Fibroblast of skin of scalp (primary cell): ENCODE measurements at regions not wholly inside any gene's neighbourhood (a gene's known extent, or its start where the extent isn't known, plus 50 kb on each side); places are given as distances from the start of the nearest gene placed in this dataset.
A peak's percentile ranks its signal among the peaks of the same experiment; 100 is the strongest.

Experiments
- DNase-seq: peaks from one replicate; pipeline ENCODE4 v3.0.0-alpha.2; 2013

- no peak for DNase-seq
Observed at GRCh38 chr6:26149240-26149639, 62.0 kb downstream of the HFE start.

- DNase-seq: no peak
Observed at GRCh38 chr6:26152226-26153101, 65.2 kb downstream of the HFE start.

GRCh38 chr6:26155061-26155930 lies 68.1 kb downstream of the HFE start:
- peak; percentile 40 for DNase-seq

GRCh38 chr6:26156105-26156849 lies 69.0 kb downstream of the HFE start:
- DNase-seq: peak; percentile 92

GRCh38 chr6:26156850-26157250 lies 69.6 kb downstream of the HFE start:
- peak; percentile 67 for DNase-seq

- DNase-seq: peak; percentile 98
Observed at GRCh38 chr6:26157251-26158075, 70.2 kb downstream of the HFE start.

GRCh38 chr6:26158076-26158580 lies 70.9 kb downstream of the HFE start:
- DNase-seq: no peak

GRCh38 chr6:26158581-26159356 lies 71.5 kb downstream of the HFE start:
- DNase-seq: peak; percentile 49

GRCh38 chr6:26159357-26160273 lies 72.4 kb downstream of the HFE start:
- peak; percentile 41 for DNase-seq

GRCh38 chr6:26161322-26161721 lies 74.1 kb downstream of the HFE start:
- DNase-seq: no peak

- no peak for DNase-seq
Observed at GRCh38 chr6:26162399-26162798, 75.2 kb downstream of the HFE start.

- no peak for DNase-seq
Observed at GRCh38 chr6:26163427-26164119, 76.3 kb downstream of the HFE start.

GRCh38 chr6:26164120-26164505 lies 76.9 kb downstream of the HFE start:
- no peak for DNase-seq

GRCh38 chr6:26165261-26165790 lies 78.1 kb downstream of the HFE start:
- DNase-seq: no peak

- DNase-seq: no peak
Observed at GRCh38 chr6:26170181-26170580, 83.0 kb downstream of the HFE start.

- no peak for DNase-seq
Observed at GRCh38 chr6:26170951-26171841, 84.0 kb downstream of the HFE start.

GRCh38 chr6:26172608-26172968 lies 85.4 kb downstream of the HFE start:
- DNase-seq: peak; percentile 57

- DNase-seq: no peak
Observed at GRCh38 chr6:26173836-26174145, 86.6 kb downstream of the HFE start.
